Stimulated activated naive CD8-positive, alpha-beta T cell treated with anti-CD3 and anti-CD28 coated beads, Interleukin-15, amount 100 ng/mL, for 72 hours (primary cell): ENCODE measurements at regions not wholly inside any gene's neighbourhood (a gene's known extent, or its start where the extent isn't known, plus 50 kb on each side); places are given as distances from the start of the nearest gene placed in this dataset.

ENCODE experiments used
- ATAC-seq: fragments of 150-1000 bp; cut with Tn5 transposase; 2 replicates; pipeline ENCODE4 v1.10.0; 2021; ENCODE audit warnings: mild to moderate bottlenecking, moderate library complexity
- DNase-seq, 2 donors: peaks; one replicate each; pipeline ENCODE4 v3.0.0; 2021 to 2022
- H3K27ac Mint-ChIP-seq, 2 donors: one replicate each; pipeline ENCODE4 v1.8.0; 2022; ENCODE audit warnings: mild to moderate bottlenecking in 2 of 2, mixed read lengths in 2 of 2, moderate library complexity in 2 of 2
- H3K27me3 Mint-ChIP-seq: one replicate; pipeline ENCODE4 v1.8.0; 2022; ENCODE audit warnings: mixed read lengths
- H3K4me1 Mint-ChIP-seq: one replicate; pipeline ENCODE4 v1.8.0; 2022; ENCODE audit warnings: mild to moderate bottlenecking, mixed read lengths
- H3K4me3 Mint-ChIP-seq, 2 donors: one replicate each; pipeline ENCODE4 v1.8.0; 2022; ENCODE audit warnings: mild to moderate bottlenecking in 2 of 2, mixed read lengths in 2 of 2, moderate library complexity in 1 of 2
- H3K9me3 Mint-ChIP-seq, 2 donors: one replicate each; pipeline ENCODE4 v1.8.0; 2022; ENCODE audit warnings: mixed read lengths in 2 of 2

DNA sequence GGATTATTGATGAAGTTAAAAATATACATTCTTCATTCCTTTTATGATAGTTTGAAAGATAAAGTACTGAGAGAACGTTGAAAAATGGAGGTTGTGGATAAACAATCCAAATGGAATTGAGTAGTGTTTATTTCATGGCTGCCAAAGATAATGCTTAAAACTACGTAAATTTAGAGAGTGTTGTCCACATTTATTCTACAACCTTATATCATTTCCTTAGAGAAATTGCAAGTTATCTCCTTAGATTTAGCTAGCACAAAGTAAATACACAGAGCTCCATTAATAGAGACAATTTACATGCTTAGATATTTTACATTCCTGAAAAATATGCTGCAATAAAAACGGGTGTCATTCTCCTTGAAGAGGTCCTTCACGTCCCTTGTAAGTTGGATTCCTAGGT lies 146.5 kb upstream of the CCDC179 start:
- H3K4me3 Mint-ChIP-seq = no peak overlapping the region
- DNase-seq = no peak
- no peak for ATAC-seq
- no peak overlapping the region for H3K27ac Mint-ChIP-seq
- no peaks in the 10 kb centered on the region for H3K4me1 Mint-ChIP-seq
- no peaks in the 10 kb centered on the region for H3K27me3 Mint-ChIP-seq
- peaks cover 24 to 28% of the 10 kb centered on the region in 2 donors for H3K9me3 Mint-ChIP-seq

DNA sequence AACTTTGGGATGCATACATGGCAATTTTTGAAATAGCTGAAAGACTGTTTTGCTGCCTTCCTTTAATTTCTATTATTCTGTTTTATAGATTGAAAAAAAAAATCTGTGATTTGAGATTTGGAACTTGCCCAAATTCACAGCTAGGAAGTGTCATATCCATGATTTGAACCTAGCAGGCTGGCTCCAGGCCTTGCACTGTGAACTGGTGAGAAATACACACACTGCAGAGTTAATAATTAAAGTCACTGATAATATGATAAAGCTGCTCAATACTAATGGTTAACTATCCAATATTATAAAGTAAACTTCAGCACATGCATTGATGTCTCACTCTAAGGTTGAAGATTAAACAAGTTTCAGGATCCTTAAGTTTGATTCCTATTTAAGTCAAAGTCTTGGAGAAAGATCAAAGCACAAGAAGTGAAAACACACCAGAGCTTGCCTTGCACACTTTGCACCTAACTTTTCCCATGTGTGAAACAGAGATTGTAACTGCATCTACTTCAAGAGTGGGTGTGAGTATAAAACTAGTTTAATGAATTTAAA lies 150.6 kb upstream of the CCDC179 start:
- H3K4me3 Mint-ChIP-seq = no peak overlapping the region
- H3K9me3 Mint-ChIP-seq = peaks cover 2 to 8% of the 10 kb centered on the region in 2 donors
- H3K27me3 Mint-ChIP-seq = no peaks in the 10 kb centered on the region
- no peak for DNase-seq
- H3K4me1 Mint-ChIP-seq = no peaks in the 10 kb centered on the region
- ATAC-seq = no peak
- H3K27ac Mint-ChIP-seq = no peak overlapping the region

DNA sequence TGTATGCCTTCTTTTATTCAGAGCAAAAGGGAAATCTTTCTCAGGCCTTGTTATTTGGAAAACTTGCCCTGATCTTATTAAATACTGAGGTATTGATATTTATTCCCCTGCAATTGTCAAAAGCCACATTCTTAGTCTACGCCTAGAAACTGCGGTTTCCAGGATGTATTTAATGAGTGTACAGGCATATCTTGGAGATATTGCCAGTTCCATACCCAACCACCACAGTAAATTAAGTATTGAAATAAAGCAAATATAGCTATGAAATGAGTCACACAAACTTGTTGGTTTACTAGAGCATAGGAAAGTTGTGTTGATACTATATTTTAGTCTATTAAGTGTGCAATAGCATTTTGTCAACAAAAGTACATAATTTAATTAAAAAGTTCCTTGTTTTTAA lies 152.7 kb upstream of the CCDC179 start:
- H3K9me3 Mint-ChIP-seq = peaks cover 0 to 8% of the 10 kb centered on the region in 2 donors
- H3K27ac Mint-ChIP-seq = no peak overlapping the region
- no peak overlapping the region for H3K4me3 Mint-ChIP-seq
- H3K27me3 Mint-ChIP-seq = no peaks in the 10 kb centered on the region
- ATAC-seq (no peak), DNase-seq (no peak)
- no peaks in the 10 kb centered on the region for H3K4me1 Mint-ChIP-seq

GRCh38 chr11:23013509-23013908 lies 153.2 kb upstream of the CCDC179 start:
- H3K9me3 Mint-ChIP-seq = peaks cover 0 to 3% of the 10 kb centered on the region in 2 donors
- H3K27me3 Mint-ChIP-seq = no peaks in the 10 kb centered on the region
- H3K4me3 Mint-ChIP-seq = no peak overlapping the region
- no peaks in the 10 kb centered on the region for H3K4me1 Mint-ChIP-seq
- DNase-seq = no peak
- ATAC-seq = no peak
- no peak overlapping the region for H3K27ac Mint-ChIP-seq

GRCh38 chr11:23021287-23021863 lies 161.1 kb upstream of the CCDC179 start:
- no peaks in the 10 kb centered on the region for H3K4me1 Mint-ChIP-seq
- H3K4me3 Mint-ChIP-seq = no peak overlapping the region
- ATAC-seq = no peak
- peak in 1 of 2 donors; percentile 4 for DNase-seq
- H3K27me3 Mint-ChIP-seq = no peaks in the 10 kb centered on the region
- no peaks in the 10 kb centered on the region for H3K9me3 Mint-ChIP-seq
- H3K27ac Mint-ChIP-seq = no peak overlapping the region

DNA sequence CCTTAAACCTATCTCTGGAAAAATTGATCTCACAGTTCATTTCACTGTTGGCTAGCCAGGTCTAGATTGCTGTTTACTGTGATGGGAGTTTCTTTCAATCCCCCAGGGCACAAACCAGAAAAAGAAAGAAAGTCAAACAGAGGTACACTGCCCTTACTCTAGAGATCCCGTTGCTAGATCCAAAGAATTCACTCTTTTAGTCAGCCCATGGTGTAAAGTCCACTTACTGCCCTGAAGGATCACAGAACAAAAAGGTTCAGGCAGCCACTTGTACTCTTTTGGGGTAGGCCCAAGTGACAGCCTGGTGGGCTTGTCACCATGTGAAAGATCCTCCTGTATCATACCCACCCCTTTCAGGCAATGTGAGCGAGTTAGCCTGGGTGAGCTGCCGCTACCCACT lies 162.6 kb upstream of the CCDC179 start:
- H3K4me1 Mint-ChIP-seq = no peaks in the 10 kb centered on the region
- no peak overlapping the region for H3K4me3 Mint-ChIP-seq
- H3K27me3 Mint-ChIP-seq = no peaks in the 10 kb centered on the region
- DNase-seq (no peak), ATAC-seq (peak; percentile 18)
- peak overlapping the region in 1 of 2 donors; percentile 57 for H3K27ac Mint-ChIP-seq
- H3K9me3 Mint-ChIP-seq = peaks cover 0 to 4% of the 10 kb centered on the region in 2 donors

DNA sequence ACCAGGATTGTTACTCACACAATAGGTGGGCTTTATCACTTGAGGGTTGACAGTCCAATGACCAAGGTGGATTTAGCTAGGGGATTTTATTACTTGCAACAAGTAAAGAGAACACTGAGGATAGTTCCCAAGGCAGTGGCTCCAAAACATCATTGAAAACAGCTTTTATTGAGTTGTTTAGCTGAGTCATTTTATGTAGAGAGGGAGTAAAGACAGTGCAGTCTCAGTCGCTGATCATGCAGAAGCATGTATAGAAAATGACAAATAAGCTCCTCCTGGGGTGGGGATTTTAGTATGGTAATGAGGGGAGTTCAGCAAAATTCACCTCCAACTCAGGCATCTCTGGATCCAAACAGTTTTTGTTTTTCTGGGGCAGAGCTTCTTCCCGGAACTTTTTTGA lies 163.0 kb upstream of the CCDC179 start:
- H3K4me3 Mint-ChIP-seq = no peak overlapping the region
- no peaks in the 10 kb centered on the region for H3K27me3 Mint-ChIP-seq
- peaks cover 0 to 4% of the 10 kb centered on the region in 2 donors for H3K9me3 Mint-ChIP-seq
- no peaks in the 10 kb centered on the region for H3K4me1 Mint-ChIP-seq
- DNase-seq = no peak
- peak overlapping the region in 1 of 2 donors; percentile 52 for H3K27ac Mint-ChIP-seq
- no peak for ATAC-seq

DNA sequence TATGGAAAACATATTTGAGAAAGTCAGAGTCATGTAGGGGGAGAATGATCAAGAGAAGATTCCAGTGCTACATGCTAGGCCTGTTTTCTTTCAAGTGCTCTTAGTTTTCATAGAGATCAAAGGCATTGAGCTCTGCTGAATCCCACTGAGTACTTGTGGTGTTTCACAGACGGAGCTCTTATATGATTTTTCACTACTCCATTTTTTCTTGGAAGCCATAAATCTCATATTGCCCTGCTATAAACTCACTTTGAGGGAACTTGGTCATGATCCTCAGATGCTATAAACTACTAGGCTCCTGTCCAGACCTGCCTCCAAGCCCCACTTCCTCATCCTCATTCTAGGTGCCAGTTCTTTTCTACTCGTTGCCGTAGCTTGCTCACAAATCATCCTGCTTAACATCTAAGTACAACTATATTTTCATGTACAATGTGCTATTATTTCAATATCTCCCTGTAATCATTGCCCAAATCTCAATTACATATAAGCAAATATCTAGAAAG lies 180.8 kb upstream of the CCDC179 start:
- Mint-ChIP-seq H3K27me3 (no peaks in the 10 kb centered on the region), H3K27ac (no peak overlapping the region), H3K9me3 (peaks cover 5 to 7% of the 10 kb centered on the region in 2 donors), H3K4me3 (no peak overlapping the region), H3K4me1 (no peaks in the 10 kb centered on the region)
- ATAC-seq (no peak), DNase-seq (no peak)

- DNase-seq = no peak
Observed at GRCh38 chr11:23058656-23059055, 198.4 kb upstream of the CCDC179 start.

GRCh38 chr11:23063276-23063675 lies 203.0 kb upstream of the CCDC179 start:
- Mint-ChIP-seq H3K4me1 (no peaks in the 10 kb centered on the region), H3K4me3 (no peak overlapping the region), H3K27ac (no peak overlapping the region), H3K27me3 (no peaks in the 10 kb centered on the region), H3K9me3 (no peaks in the 10 kb centered on the region)
- no peak for DNase-seq
- no peak for ATAC-seq

More at GRCh38 chr11:23058656-23059055, 198.4 kb upstream of the CCDC179 start:
- ATAC-seq = no peak
- Mint-ChIP-seq H3K9me3 (no peaks in the 10 kb centered on the region), H3K4me1 (no peaks in the 10 kb centered on the region), H3K4me3 (no peak overlapping the region), H3K27ac (no peak overlapping the region), H3K27me3 (no peaks in the 10 kb centered on the region)

GRCh38 chr11:23078289-23078971 lies 218.2 kb upstream of the CCDC179 start:
- Mint-ChIP-seq H3K27me3 (no peaks in the 10 kb centered on the region), H3K4me1 (no peaks in the 10 kb centered on the region), H3K9me3 (no peaks in the 10 kb centered on the region), H3K27ac (no peak overlapping the region), H3K4me3 (no peak overlapping the region)
- no peak for DNase-seq
- no peak for ATAC-seq

- no peaks in the 10 kb centered on the region for H3K27me3 Mint-ChIP-seq
- no peaks in the 10 kb centered on the region for H3K9me3 Mint-ChIP-seq
- no peak for DNase-seq
- no peak for ATAC-seq
- no peaks in the 10 kb centered on the region for H3K4me1 Mint-ChIP-seq
- no peak overlapping the region for H3K27ac Mint-ChIP-seq
- H3K4me3 Mint-ChIP-seq = no peak overlapping the region
Observed at GRCh38 chr11:23079382-23079813, 219.1 kb upstream of the CCDC179 start.

DNA sequence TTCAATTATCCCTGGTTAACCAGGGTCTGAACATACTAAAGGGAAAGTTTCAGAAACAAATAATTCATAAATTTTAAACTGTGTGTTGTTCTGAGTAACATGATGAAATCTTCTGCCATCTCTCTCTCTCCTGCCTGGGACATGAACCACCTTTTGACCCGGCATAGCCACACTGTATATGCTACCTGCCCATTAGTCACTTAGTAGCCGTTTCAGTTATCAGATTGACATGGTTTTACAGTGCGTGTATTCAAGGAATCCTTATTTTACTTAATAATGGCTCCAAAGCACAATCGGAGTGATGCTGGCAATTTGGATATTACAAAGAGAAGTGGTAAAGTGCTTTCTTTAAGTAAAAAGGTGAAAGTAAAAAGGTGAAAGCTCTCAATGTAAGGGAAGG lies 227.1 kb upstream of the CCDC179 start:
- no peaks in the 10 kb centered on the region for H3K4me1 Mint-ChIP-seq
- H3K27me3 Mint-ChIP-seq = no peaks in the 10 kb centered on the region
- no peaks in the 10 kb centered on the region for H3K9me3 Mint-ChIP-seq
- DNase-seq (no peak), ATAC-seq (no peak)
- H3K4me3 Mint-ChIP-seq = no peak overlapping the region
- no peak overlapping the region for H3K27ac Mint-ChIP-seq

GRCh38 chr11:23090659-23091058 lies 230.4 kb upstream of the CCDC179 start:
- DNase-seq (no peak), ATAC-seq (no peak)
- no peak overlapping the region for H3K27ac Mint-ChIP-seq
- no peak overlapping the region for H3K4me3 Mint-ChIP-seq
- no peaks in the 10 kb centered on the region for H3K9me3 Mint-ChIP-seq
- H3K27me3 Mint-ChIP-seq = no peaks in the 10 kb centered on the region
- no peaks in the 10 kb centered on the region for H3K4me1 Mint-ChIP-seq

- H3K27me3 Mint-ChIP-seq = no peaks in the 10 kb centered on the region
- no peak overlapping the region for H3K27ac Mint-ChIP-seq
- H3K4me3 Mint-ChIP-seq = no peak overlapping the region
- no peak for DNase-seq
- H3K4me1 Mint-ChIP-seq = no peaks in the 10 kb centered on the region
- no peaks in the 10 kb centered on the region for H3K9me3 Mint-ChIP-seq
- no peak for ATAC-seq
Observed at GRCh38 chr11:23095650-23096189, 235.4 kb upstream of the CCDC179 start.

DNA sequence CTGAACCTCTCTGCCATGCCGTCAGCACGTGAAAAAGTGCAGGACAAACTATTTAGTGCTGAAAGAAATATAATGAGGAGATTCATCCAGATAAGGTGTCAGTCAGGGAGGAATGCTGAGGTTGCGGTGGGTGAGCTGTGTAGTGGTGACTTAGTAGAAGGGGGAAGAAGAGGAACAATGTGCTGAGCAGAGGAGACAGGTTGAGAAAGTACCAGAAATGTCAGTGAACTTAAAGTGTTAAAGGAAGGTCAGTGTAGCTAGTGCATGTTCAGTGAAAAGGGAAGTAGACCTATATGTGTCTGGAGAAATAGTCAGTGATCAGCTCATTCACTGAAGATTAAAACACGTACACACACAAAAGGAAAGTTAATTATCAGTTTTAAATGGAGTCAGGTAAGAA lies 237.6 kb upstream of the CCDC179 start:
- DNase-seq (no peak), ATAC-seq (no peak)
- Mint-ChIP-seq H3K9me3 (no peaks in the 10 kb centered on the region), H3K4me1 (no peaks in the 10 kb centered on the region), H3K4me3 (no peak overlapping the region), H3K27me3 (no peaks in the 10 kb centered on the region), H3K27ac (peak overlapping the region in 1 of 2 donors; percentile 13)
